ENCODE measurements at regions not wholly inside any gene's neighbourhood (a gene's known extent, or its start where the extent isn't known, plus 50 kb on each side); places are given as distances from the start of the nearest gene placed in this dataset.

DNA sequence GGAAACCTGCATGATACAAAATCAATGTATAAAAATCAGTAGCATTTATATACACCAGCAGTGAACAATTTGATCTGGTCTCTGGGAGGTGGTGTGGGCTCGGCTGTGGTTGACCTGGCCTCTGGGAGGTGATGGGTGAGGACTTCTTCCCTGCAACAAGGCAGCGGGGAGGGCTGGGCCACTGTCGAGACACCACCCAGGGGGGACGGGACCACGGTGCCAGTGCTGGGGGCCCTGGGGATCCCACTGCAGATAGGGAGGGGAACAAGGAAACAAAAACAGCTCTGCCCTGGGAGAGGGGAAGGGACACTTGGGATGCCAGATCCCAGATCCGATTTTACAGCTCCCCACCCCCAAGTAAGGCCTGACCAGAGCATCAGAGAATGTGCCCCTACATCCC is 189.6 kb upstream of the SFSWAP start:
- TF ChIP-seq, protein P1, sequence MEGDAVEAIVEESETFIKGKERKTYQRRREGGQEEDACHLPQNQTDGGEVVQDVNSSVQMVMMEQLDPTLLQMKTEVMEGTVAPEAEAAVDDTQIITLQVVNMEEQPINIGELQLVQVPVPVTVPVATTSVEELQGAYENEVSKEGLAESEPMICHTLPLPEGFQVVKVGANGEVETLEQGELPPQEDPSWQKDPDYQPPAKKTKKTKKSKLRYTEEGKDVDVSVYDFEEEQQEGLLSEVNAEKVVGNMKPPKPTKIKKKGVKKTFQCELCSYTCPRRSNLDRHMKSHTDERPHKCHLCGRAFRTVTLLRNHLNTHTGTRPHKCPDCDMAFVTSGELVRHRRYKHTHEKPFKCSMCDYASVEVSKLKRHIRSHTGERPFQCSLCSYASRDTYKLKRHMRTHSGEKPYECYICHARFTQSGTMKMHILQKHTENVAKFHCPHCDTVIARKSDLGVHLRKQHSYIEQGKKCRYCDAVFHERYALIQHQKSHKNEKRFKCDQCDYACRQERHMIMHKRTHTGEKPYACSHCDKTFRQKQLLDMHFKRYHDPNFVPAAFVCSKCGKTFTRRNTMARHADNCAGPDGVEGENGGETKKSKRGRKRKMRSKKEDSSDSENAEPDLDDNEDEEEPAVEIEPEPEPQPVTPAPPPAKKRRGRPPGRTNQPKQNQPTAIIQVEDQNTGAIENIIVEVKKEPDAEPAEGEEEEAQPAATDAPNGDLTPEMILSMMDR (conservative IDR thresholded peaks at IDR 0.05; ENCODE audit: low read depth, low read length): no peak
- H3K4me3 ChIP-seq (ENCODE audit: low read depth, low read length): no peak overlapping the region
- DNase-seq (ENCODE audit: low read depth): no peak

- DNase-seq (ENCODE audit: low read depth): no peak
- H3K4me3 ChIP-seq (ENCODE audit: low read depth, low read length): no peak overlapping the region
- TF ChIP-seq, protein P1 (conservative IDR thresholded peaks at IDR 0.05; ENCODE audit: low read depth, low read length): no peak
Observed at GRCh38 chr12:131525795-131526508, 184.9 kb upstream of the SFSWAP start.

DNA sequence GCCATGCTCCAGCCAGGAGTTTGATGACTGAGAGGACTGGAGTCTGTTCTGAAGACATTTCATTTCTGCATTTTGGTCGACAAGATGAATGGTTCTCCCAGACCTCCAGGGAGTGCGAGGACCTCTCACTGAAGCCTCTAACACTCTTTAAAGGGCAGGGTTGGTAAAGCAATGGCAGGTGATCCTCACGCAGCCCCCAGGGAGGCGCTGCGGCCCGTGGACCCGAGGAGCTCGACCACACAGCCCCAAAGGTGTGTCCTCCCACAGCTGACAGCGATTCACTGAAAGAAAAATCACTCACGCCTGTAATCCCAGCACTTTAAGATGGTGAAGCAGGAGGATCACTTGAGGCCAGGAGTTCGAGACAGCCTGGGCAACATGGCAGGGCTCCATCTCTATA is 183.8 kb upstream of the SFSWAP start:
- no peak for DNase-seq (ENCODE audit: low read depth)
- TF ChIP-seq, protein P1 (conservative IDR thresholded peaks at IDR 0.05; ENCODE audit: low read depth, low read length): no peak
- no peak overlapping the region for H3K4me3 ChIP-seq (ENCODE audit: low read depth, low read length)

DNA sequence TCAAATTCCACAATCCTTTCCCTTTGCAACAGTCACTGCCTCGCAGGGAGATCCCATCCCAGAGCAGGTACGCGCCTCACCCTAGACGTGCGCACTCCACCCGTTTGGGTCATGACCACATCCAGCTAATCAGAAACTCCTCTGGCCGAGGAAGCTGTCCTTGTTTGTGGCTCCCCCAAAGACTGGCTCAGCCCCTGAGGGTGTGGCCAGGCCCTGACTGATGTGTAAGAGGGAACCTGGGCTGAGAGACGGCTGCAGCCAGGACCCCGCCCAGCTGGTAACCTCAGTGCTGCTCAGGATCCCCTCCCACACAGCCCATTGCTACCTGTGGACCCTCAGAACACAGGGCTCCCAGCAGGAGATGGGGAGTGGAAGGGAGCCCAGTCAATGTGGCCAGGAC is 183.2 kb upstream of the SFSWAP start:
- no peak overlapping the region for H3K4me3 ChIP-seq (ENCODE audit: low read depth, low read length)
- no peak for DNase-seq (ENCODE audit: low read depth)
- TF ChIP-seq, protein P1 (conservative IDR thresholded peaks at IDR 0.05; ENCODE audit: low read depth, low read length): no peak

GRCh38 chr12:131528144-131528543 is 182.7 kb upstream of the SFSWAP start:
- no peak overlapping the region for H3K4me3 ChIP-seq (ENCODE audit: low read depth, low read length)
- TF ChIP-seq, protein P1 (conservative IDR thresholded peaks at IDR 0.05; ENCODE audit: low read depth, low read length): no peak
- no peak for DNase-seq (ENCODE audit: low read depth)

DNA sequence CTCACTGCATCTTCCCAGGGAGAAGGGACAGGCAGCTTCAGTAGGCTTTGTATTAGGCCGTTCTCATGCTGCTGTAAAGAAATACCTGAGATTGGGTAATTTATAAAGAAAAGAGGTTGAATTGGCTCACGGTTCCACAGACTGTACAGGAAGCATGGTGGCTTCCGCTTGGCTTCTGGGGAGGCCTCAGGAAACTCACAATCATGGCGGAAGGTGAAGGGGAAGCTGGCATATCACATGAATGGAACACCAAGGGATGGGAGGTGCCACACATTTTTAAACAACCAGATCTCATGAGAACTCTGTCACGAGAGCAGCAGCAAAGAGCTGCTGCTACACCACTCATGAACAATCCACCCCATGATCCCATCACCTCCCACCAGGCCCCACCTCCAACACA is 182.2 kb upstream of the SFSWAP start:
- DNase-seq (ENCODE audit: low read depth): no peak
- TF ChIP-seq, protein P1 (conservative IDR thresholded peaks at IDR 0.05; ENCODE audit: low read depth, low read length): no peak
- no peak overlapping the region for H3K4me3 ChIP-seq (ENCODE audit: low read depth, low read length)

All from choroid plexus epithelial cell (primary cell).